ENCODE measurements at regions not wholly inside any gene's neighbourhood (a gene's known extent, or its start where the extent isn't known, plus 50 kb on each side); places are given as distances from the start of the nearest gene placed in this dataset.

- H3K27ac ChIP-seq (ENCODE audit: low read depth, low read length), result no peak overlapping the region
- H3K4me3 ChIP-seq (ENCODE audit: low read length in 3 of 3), result no peak overlapping the region
- no peak overlapping the region for H3K9ac ChIP-seq (ENCODE audit: low read depth in 1 of 3, low read length in 3 of 3)
- no peaks in the 10 kb centered on the region for H3K36me3 ChIP-seq (ENCODE audit: control insufficient read depth in 3 of 3, insufficient read depth in 3 of 3, low read length in 3 of 3)
- H3K4me1 ChIP-seq (ENCODE audit: control insufficient read depth in 3 of 3, insufficient read depth in 3 of 3, low read length in 3 of 3), result peaks cover 2 to 5% (median 3%) of the 10 kb centered on the region in 3 donors
- H3K9me3 ChIP-seq (ENCODE audit: control insufficient read depth in 3 of 3, low read length in 3 of 3), result no peaks in the 10 kb centered on the region
- no peaks in the 10 kb centered on the region for H3K27me3 ChIP-seq (ENCODE audit: control insufficient read depth in 3 of 3, insufficient read depth in 3 of 3, low read length in 3 of 3)
These were observed 192.9 kb downstream of the NRIP1 start for GRCh38 chr21:14871861-14872260.

GRCh38 chr21:14870853-14871149 is 194.0 kb downstream of the NRIP1 start:
- H3K9me3 ChIP-seq (ENCODE audit: control insufficient read depth in 3 of 3, low read length in 3 of 3), result no peaks in the 10 kb centered on the region
- H3K9ac ChIP-seq (ENCODE audit: low read depth in 1 of 3, low read length in 3 of 3), result no peak overlapping the region
- peaks cover 2 to 5% (median 3%) of the 10 kb centered on the region in 3 donors for H3K4me1 ChIP-seq (ENCODE audit: control insufficient read depth in 3 of 3, insufficient read depth in 3 of 3, low read length in 3 of 3)
- no peaks in the 10 kb centered on the region for H3K36me3 ChIP-seq (ENCODE audit: control insufficient read depth in 3 of 3, insufficient read depth in 3 of 3, low read length in 3 of 3)
- no peaks in the 10 kb centered on the region for H3K27me3 ChIP-seq (ENCODE audit: control insufficient read depth in 3 of 3, insufficient read depth in 3 of 3, low read length in 3 of 3)
- no peak overlapping the region for H3K27ac ChIP-seq (ENCODE audit: low read depth, low read length)
- H3K4me3 ChIP-seq (ENCODE audit: low read length in 3 of 3), result no peak overlapping the region

- no peak overlapping the region for H3K4me3 ChIP-seq (ENCODE audit: low read length in 3 of 3)
- H3K36me3 ChIP-seq (ENCODE audit: control insufficient read depth in 3 of 3, insufficient read depth in 3 of 3, low read length in 3 of 3), result no peaks in the 10 kb centered on the region
- H3K27me3 ChIP-seq (ENCODE audit: control insufficient read depth in 3 of 3, insufficient read depth in 3 of 3, low read length in 3 of 3), result no peaks in the 10 kb centered on the region
- H3K9ac ChIP-seq (ENCODE audit: low read depth in 1 of 3, low read length in 3 of 3), result no peak overlapping the region
- no peaks in the 10 kb centered on the region for H3K9me3 ChIP-seq (ENCODE audit: control insufficient read depth in 3 of 3, low read length in 3 of 3)
- H3K4me1 ChIP-seq (ENCODE audit: control insufficient read depth in 3 of 3, insufficient read depth in 3 of 3, low read length in 3 of 3), result peaks cover 2 to 5% (median 3%) of the 10 kb centered on the region in 3 donors
- no peak overlapping the region for H3K27ac ChIP-seq (ENCODE audit: low read depth, low read length)
These were observed 194.6 kb downstream of the NRIP1 start for GRCh38 chr21:14869984-14870852.

GRCh38 chr21:14866859-14867765 is 197.7 kb downstream of the NRIP1 start:
- Histone ChIP-seq H3K9me3 (ENCODE audit: control insufficient read depth in 3 of 3, low read length in 3 of 3) (no peaks in the 10 kb centered on the region), H3K36me3 (ENCODE audit: control insufficient read depth in 3 of 3, insufficient read depth in 3 of 3, low read length in 3 of 3) (no peaks in the 10 kb centered on the region), H3K27ac (ENCODE audit: low read depth, low read length) (no peak overlapping the region), H3K9ac (ENCODE audit: low read depth in 1 of 3, low read length in 3 of 3) (no peak overlapping the region), H3K27me3 (ENCODE audit: control insufficient read depth in 3 of 3, insufficient read depth in 3 of 3, low read length in 3 of 3) (no peaks in the 10 kb centered on the region), H3K4me1 (ENCODE audit: control insufficient read depth in 3 of 3, insufficient read depth in 3 of 3, low read length in 3 of 3) (peaks cover 0 to 7% (median 3%) of the 10 kb centered on the region in 3 donors), H3K4me3 (ENCODE audit: low read length in 3 of 3) (no peak overlapping the region)

GRCh38 chr21:14864211-14865021 is 200.4 kb downstream of the NRIP1 start:
- no peaks in the 10 kb centered on the region for H3K9me3 ChIP-seq (ENCODE audit: control insufficient read depth in 3 of 3, low read length in 3 of 3)
- no peaks in the 10 kb centered on the region for H3K27me3 ChIP-seq (ENCODE audit: control insufficient read depth in 3 of 3, insufficient read depth in 3 of 3, low read length in 3 of 3)
- peaks cover 0 to 7% (median 3%) of the 10 kb centered on the region in 3 donors for H3K4me1 ChIP-seq (ENCODE audit: control insufficient read depth in 3 of 3, insufficient read depth in 3 of 3, low read length in 3 of 3)
- no peak overlapping the region for H3K4me3 ChIP-seq (ENCODE audit: low read length in 3 of 3)
- peak overlapping the region; percentile 15 for H3K27ac ChIP-seq (ENCODE audit: low read depth, low read length)
- H3K9ac ChIP-seq (ENCODE audit: low read depth in 1 of 3, low read length in 3 of 3), result no peak overlapping the region
- H3K36me3 ChIP-seq (ENCODE audit: control insufficient read depth in 3 of 3, insufficient read depth in 3 of 3, low read length in 3 of 3), result no peaks in the 10 kb centered on the region

GRCh38 chr21:14863745-14864210 is 201.0 kb downstream of the NRIP1 start:
- H3K36me3 ChIP-seq (ENCODE audit: control insufficient read depth in 3 of 3, insufficient read depth in 3 of 3, low read length in 3 of 3), result no peaks in the 10 kb centered on the region
- no peak overlapping the region for H3K9ac ChIP-seq (ENCODE audit: low read depth in 1 of 3, low read length in 3 of 3)
- H3K4me1 ChIP-seq (ENCODE audit: control insufficient read depth in 3 of 3, insufficient read depth in 3 of 3, low read length in 3 of 3), result peaks cover 0 to 5% (median 3%) of the 10 kb centered on the region in 3 donors
- H3K9me3 ChIP-seq (ENCODE audit: control insufficient read depth in 3 of 3, low read length in 3 of 3), result no peaks in the 10 kb centered on the region
- H3K27ac ChIP-seq (ENCODE audit: low read depth, low read length), result no peak overlapping the region
- H3K27me3 ChIP-seq (ENCODE audit: control insufficient read depth in 3 of 3, insufficient read depth in 3 of 3, low read length in 3 of 3), result no peaks in the 10 kb centered on the region
- H3K4me3 ChIP-seq (ENCODE audit: low read length in 3 of 3), result no peak overlapping the region

GRCh38 chr21:14862794-14863720 is 201.7 kb downstream of the NRIP1 start:
- no peak overlapping the region for H3K4me3 ChIP-seq (ENCODE audit: low read length in 3 of 3)
- H3K27me3 ChIP-seq (ENCODE audit: control insufficient read depth in 3 of 3, insufficient read depth in 3 of 3, low read length in 3 of 3), result no peaks in the 10 kb centered on the region
- H3K36me3 ChIP-seq (ENCODE audit: control insufficient read depth in 3 of 3, insufficient read depth in 3 of 3, low read length in 3 of 3), result no peaks in the 10 kb centered on the region
- H3K4me1 ChIP-seq (ENCODE audit: control insufficient read depth in 3 of 3, insufficient read depth in 3 of 3, low read length in 3 of 3), result peaks cover 0 to 4% (median 3%) of the 10 kb centered on the region in 3 donors
- H3K27ac ChIP-seq (ENCODE audit: low read depth, low read length), result no peak overlapping the region
- no peak overlapping the region for H3K9ac ChIP-seq (ENCODE audit: low read depth in 1 of 3, low read length in 3 of 3)
- no peaks in the 10 kb centered on the region for H3K9me3 ChIP-seq (ENCODE audit: control insufficient read depth in 3 of 3, low read length in 3 of 3)

- no peaks in the 10 kb centered on the region for H3K4me1 ChIP-seq (ENCODE audit: control insufficient read depth in 3 of 3, insufficient read depth in 3 of 3, low read length in 3 of 3)
- H3K27me3 ChIP-seq (ENCODE audit: control insufficient read depth in 3 of 3, insufficient read depth in 3 of 3, low read length in 3 of 3), result no peaks in the 10 kb centered on the region
- H3K27ac ChIP-seq (ENCODE audit: low read depth, low read length), result no peak overlapping the region
- peaks cover 0 to 5% (median 0%) of the 10 kb centered on the region in 3 donors for H3K9me3 ChIP-seq (ENCODE audit: control insufficient read depth in 3 of 3, low read length in 3 of 3)
- no peak overlapping the region for H3K4me3 ChIP-seq (ENCODE audit: low read length in 3 of 3)
- H3K9ac ChIP-seq (ENCODE audit: low read depth in 1 of 3, low read length in 3 of 3), result no peak overlapping the region
- no peaks in the 10 kb centered on the region for H3K36me3 ChIP-seq (ENCODE audit: control insufficient read depth in 3 of 3, insufficient read depth in 3 of 3, low read length in 3 of 3)
These were observed 206.5 kb downstream of the NRIP1 start for GRCh38 chr21:14858311-14858710.

GRCh38 chr21:14857529-14857928 is 207.3 kb downstream of the NRIP1 start:
- Histone ChIP-seq H3K27ac (ENCODE audit: low read depth, low read length) (no peak overlapping the region), H3K4me1 (ENCODE audit: control insufficient read depth in 3 of 3, insufficient read depth in 3 of 3, low read length in 3 of 3) (no peaks in the 10 kb centered on the region), H3K9ac (ENCODE audit: low read depth in 1 of 3, low read length in 3 of 3) (no peak overlapping the region), H3K36me3 (ENCODE audit: control insufficient read depth in 3 of 3, insufficient read depth in 3 of 3, low read length in 3 of 3) (no peaks in the 10 kb centered on the region), H3K27me3 (ENCODE audit: control insufficient read depth in 3 of 3, insufficient read depth in 3 of 3, low read length in 3 of 3) (no peaks in the 10 kb centered on the region), H3K9me3 (ENCODE audit: control insufficient read depth in 3 of 3, low read length in 3 of 3) (peaks cover 0 to 5% (median 0%) of the 10 kb centered on the region in 3 donors), H3K4me3 (ENCODE audit: low read length in 3 of 3) (no peak overlapping the region)

Data from skeletal muscle tissue (tissue), 3 donors.